ENCODE measurements at regions not wholly inside any gene's neighbourhood (a gene's known extent, or its start where the extent isn't known, plus 50 kb on each side); places are given as distances from the start of the nearest gene placed in this dataset.

DNA sequence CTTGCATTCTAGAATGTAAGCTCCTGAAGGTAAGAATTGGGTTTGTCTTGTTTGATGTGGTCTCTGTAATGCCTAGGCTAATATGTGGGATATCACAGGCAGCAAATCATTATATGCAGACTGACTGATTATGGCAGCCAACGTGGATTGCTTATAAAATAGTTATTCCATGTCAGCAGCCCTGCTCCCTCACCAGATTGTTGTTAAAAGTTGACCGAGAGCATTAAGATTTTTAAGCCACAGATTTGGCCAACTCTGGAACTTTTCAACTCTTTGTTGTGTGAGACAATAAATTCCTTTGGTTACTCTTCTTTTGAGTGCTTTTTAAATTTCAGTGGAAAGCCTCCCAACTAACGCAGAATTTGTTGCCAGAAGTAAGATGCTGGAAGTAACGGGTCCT, 92.6 kb upstream of the FAM216B start:
- TF ChIP-seq CTCF (IDR thresholded peaks at IDR 0.05; ENCODE audit: borderline replicate concordance): no peak
- intact Hi-C loops (cut with micrococcal nuclease): no loop called here
- Histone ChIP-seq H3K27ac (replicated peaks) (no peak overlapping the region), H3K27me3 (ENCODE audit: low read depth) (no peaks in the 10 kb centered on the region), H3K36me3 (no peaks in the 10 kb centered on the region), H3K4me1 (peaks cover 6% of the 10 kb centered on the region), H3K9me3 (replicated peaks) (peaks cover 14% of the 10 kb centered on the region), H3K4me3 (no peak overlapping the region)
- no peak for DNase-seq

GRCh38 chr13:42696191-42696590, 85.2 kb upstream of the FAM216B start:
- Histone ChIP-seq H3K4me1 (no peaks in the 10 kb centered on the region), H3K9me3 (replicated peaks) (peaks cover 6% of the 10 kb centered on the region), H3K27ac (replicated peaks) (no peak overlapping the region), H3K27me3 (ENCODE audit: low read depth) (no peaks in the 10 kb centered on the region), H3K4me3 (no peak overlapping the region), H3K36me3 (no peaks in the 10 kb centered on the region)
- no peak for TF ChIP-seq CTCF (IDR thresholded peaks at IDR 0.05; ENCODE audit: borderline replicate concordance)
- DNase-seq: no peak
- intact Hi-C loops (cut with micrococcal nuclease): no loop called here

- Histone ChIP-seq H3K4me3 (no peak overlapping the region), H3K27ac (replicated peaks) (no peak overlapping the region), H3K9me3 (replicated peaks) (no peaks in the 10 kb centered on the region), H3K36me3 (no peaks in the 10 kb centered on the region), H3K4me1 (peaks cover 7% of the 10 kb centered on the region), H3K27me3 (ENCODE audit: low read depth) (no peaks in the 10 kb centered on the region)
- intact Hi-C loops (cut with micrococcal nuclease): no loop called here
- no peak for TF ChIP-seq CTCF (IDR thresholded peaks at IDR 0.05; ENCODE audit: borderline replicate concordance)
- no peak for DNase-seq
These were observed 81.5 kb upstream of the FAM216B start for GRCh38 chr13:42699912-42700311.

GRCh38 chr13:42702716-42703115, 78.7 kb upstream of the FAM216B start:
- Histone ChIP-seq H3K4me3 (no peak overlapping the region), H3K27me3 (ENCODE audit: low read depth) (no peaks in the 10 kb centered on the region), H3K9me3 (replicated peaks) (no peaks in the 10 kb centered on the region), H3K36me3 (no peaks in the 10 kb centered on the region), H3K27ac (replicated peaks) (no peak overlapping the region), H3K4me1 (peaks cover 21% of the 10 kb centered on the region)
- TF ChIP-seq CTCF (IDR thresholded peaks at IDR 0.05; ENCODE audit: borderline replicate concordance): no peak
- intact Hi-C loops (cut with micrococcal nuclease): no loop called here
- no peak for DNase-seq

- intact Hi-C loops (cut with micrococcal nuclease): no loop called here
- no peak for DNase-seq
These were observed 77.6 kb upstream of the FAM216B start for GRCh38 chr13:42703740-42704139.

More at GRCh38 chr13:42703740-42704139, 77.6 kb upstream of the FAM216B start:
- no peak overlapping the region for H3K4me3 ChIP-seq
- TF ChIP-seq CTCF (IDR thresholded peaks at IDR 0.05; ENCODE audit: borderline replicate concordance): no peak
- H3K27ac ChIP-seq (replicated peaks): no peak overlapping the region
- H3K36me3 ChIP-seq: no peaks in the 10 kb centered on the region
- no peaks in the 10 kb centered on the region for H3K27me3 ChIP-seq (ENCODE audit: low read depth)
- no peaks in the 10 kb centered on the region for H3K9me3 ChIP-seq (replicated peaks)
- H3K4me1 ChIP-seq: peaks cover 25% of the 10 kb centered on the region

Data from left ventricle myocardium inferior (tissue), 1 donor.